Endodermal cell (in vitro differentiated cells): ENCODE measurements at regions not wholly inside any gene's neighbourhood (a gene's known extent, or its start where the extent isn't known, plus 50 kb on each side); places are given as distances from the start of the nearest gene placed in this dataset.

Experiments used
- DNase-seq: peaks from one replicate; pipeline ENCODE4 v3.0.0-alpha.2; 2017
- H3K27ac ChIP-seq: 2 replicates; pipeline ENCODE4 v1.5.1; 2013; ENCODE audit warnings: mild to moderate bottlenecking, low read depth, low read length, moderate library complexity
- H3K27me3 ChIP-seq: 2 replicates; pipeline ENCODE4 v1.6.1; 2013; ENCODE audit warnings: mild to moderate bottlenecking, low read length, moderate library complexity; ENCODE audit not compliant: insufficient read depth, control insufficient read depth, poor library complexity, severe bottlenecking
- H3K36me3 ChIP-seq: 2 replicates; pipeline ENCODE4 v1.7.0; 2013; ENCODE audit warnings: mild to moderate bottlenecking, low read length, moderate library complexity; ENCODE audit not compliant: control insufficient read depth, insufficient read depth
- H3K4me1 ChIP-seq: one replicate; pipeline ENCODE4 v1.7.0; 2013; ENCODE audit warnings: low read length; ENCODE audit not compliant: control insufficient read depth, insufficient read depth
- H3K4me3 ChIP-seq: 2 replicates; pipeline ENCODE4 v1.5.1; 2013; ENCODE audit warnings: mild to moderate bottlenecking, low read length, moderate library complexity
- H3K9ac ChIP-seq: 2 replicates; pipeline ENCODE4 v1.6.1; 2013; ENCODE audit warnings: mild to moderate bottlenecking, low read length, moderate library complexity; ENCODE audit not compliant: poor library complexity, severe bottlenecking; ENCODE audit errors: extremely low read depth
- H3K9me3 ChIP-seq: 2 replicates; pipeline ENCODE4 v1.6.1; 2013; ENCODE audit warnings: mild to moderate bottlenecking, low read length, moderate library complexity; ENCODE audit not compliant: control insufficient read depth
- H3K27ac Mint-ChIP-seq: 2 replicates; pipeline ENCODE4 v1.8.0; 2020; ENCODE audit warnings: mixed read lengths
- H3K27me3 Mint-ChIP-seq: 2 replicates; pipeline ENCODE4 v1.8.0; 2021; ENCODE audit warnings: mild to moderate bottlenecking, mixed read lengths; ENCODE audit not compliant: insufficient read depth
- H3K36me3 Mint-ChIP-seq: 2 replicates; pipeline ENCODE4 v1.8.0; 2020; ENCODE audit warnings: low read depth, mixed read lengths
- H3K4me1 Mint-ChIP-seq: 2 replicates; pipeline ENCODE4 v1.8.0; 2020; ENCODE audit warnings: mixed read lengths
- H3K4me3 Mint-ChIP-seq: 2 replicates; pipeline ENCODE4 v1.8.0; 2020; ENCODE audit warnings: mild to moderate bottlenecking, moderate library complexity, mixed read lengths
- H3K9me3 Mint-ChIP-seq: 2 replicates; pipeline ENCODE4 v1.8.0; 2020; ENCODE audit warnings: mild to moderate bottlenecking, mixed read lengths
- CTCF ChIP-seq: fragments of 200-600 bp; sonication (generic); conservative IDR thresholded peaks from 2 replicates; pipeline ENCODE4 v1.5.0; 2021; ENCODE audit warnings: antibody characterized with exemption, mild to moderate bottlenecking
- whole genome bisulfite sequencing, 2 experiments: methylation state at CpG; one replicate each; pipeline versions ENCODE4 v1.1.5 to v1.1.7; 2013; ENCODE audit warnings: missing lambda C conversion rate in 2 of 2, mixed read lengths in 1 of 2; ENCODE audit not compliant: insufficient coverage in 1 of 2, insufficient read length in 1 of 2; 5-methylcytosine and 5-hydroxymethylcytosine counted together

GRCh38 chrX:122666601-122667000 lies 517.5 kb upstream of the GRIA3 start:
- Histone ChIP-seq H3K9me3 (no peaks in the 10 kb centered on the region), H3K27ac (no peak overlapping the region), H3K4me1 (no peaks in the 10 kb centered on the region), H3K9ac (no peak overlapping the region), H3K4me3 (no peak overlapping the region), H3K36me3 (no peaks in the 10 kb centered on the region), H3K27me3 (no peaks in the 10 kb centered on the region)
- Mint-ChIP-seq H3K27ac (no peak overlapping the region), H3K36me3 (no peaks in the 10 kb centered on the region), H3K9me3 (peaks cover 40% of the 10 kb centered on the region), H3K4me1 (peaks cover 2% of the 10 kb centered on the region), H3K27me3 (no peaks in the 10 kb centered on the region), H3K4me3 (no peak overlapping the region)
- no peak for TF ChIP-seq CTCF
- 86% methylated on average over 1 of the region's 1 CpG; no CpG with 5 or more reads in 1 of the 2 experiments for WGBS, 2 experiments
- no peak for DNase-seq

GRCh38 chrX:122667667-122668066 lies 516.4 kb upstream of the GRIA3 start:
- H3K4me1 Mint-ChIP-seq: no peaks in the 10 kb centered on the region
- WGBS, 2 experiments: 80 to 93% methylated on average over 1 to 3 of the region's 3 CpGs
- no peaks in the 10 kb centered on the region for H3K27me3 ChIP-seq
- H3K4me3 ChIP-seq: no peak overlapping the region
- no peak overlapping the region for H3K9ac ChIP-seq
- no peaks in the 10 kb centered on the region for H3K36me3 ChIP-seq
- peaks cover 38% of the 10 kb centered on the region for H3K9me3 Mint-ChIP-seq
- no peak overlapping the region for H3K27ac ChIP-seq
- no peak overlapping the region for H3K27ac Mint-ChIP-seq
- no peaks in the 10 kb centered on the region for H3K27me3 Mint-ChIP-seq
- TF ChIP-seq CTCF: no peak
- DNase-seq: no peak
- no peaks in the 10 kb centered on the region for H3K9me3 ChIP-seq
- H3K4me1 ChIP-seq: no peaks in the 10 kb centered on the region
- no peak overlapping the region for H3K4me3 Mint-ChIP-seq
- no peaks in the 10 kb centered on the region for H3K36me3 Mint-ChIP-seq

- Histone ChIP-seq H3K27me3 (no peaks in the 10 kb centered on the region), H3K9me3 (peaks cover 8% of the 10 kb centered on the region), H3K27ac (no peak overlapping the region), H3K4me1 (no peaks in the 10 kb centered on the region), H3K9ac (no peak overlapping the region), H3K36me3 (no peaks in the 10 kb centered on the region), H3K4me3 (no peak overlapping the region)
- peaks cover 1% of the 10 kb centered on the region for H3K4me1 Mint-ChIP-seq
- H3K9me3 Mint-ChIP-seq: peaks cover 73% of the 10 kb centered on the region
- H3K4me3 Mint-ChIP-seq: no peak overlapping the region
- WGBS, 2 experiments: 67% methylated on average over 1 of the region's 1 CpG; no CpG with 5 or more reads in 1 of the 2 experiments
- no peaks in the 10 kb centered on the region for H3K27me3 Mint-ChIP-seq
- H3K27ac Mint-ChIP-seq: no peak overlapping the region
- peak; percentile 62 for TF ChIP-seq CTCF
- H3K36me3 Mint-ChIP-seq: peaks cover 3% of the 10 kb centered on the region
- no peak for DNase-seq
Observed at GRCh38 chrX:122703762-122704161, 480.3 kb upstream of the GRIA3 start.
